Tongue (tissue), 1 donor: ENCODE measurements at regions not wholly inside any gene's neighbourhood (a gene's known extent, or its start where the extent isn't known, plus 50 kb on each side); places are given as distances from the start of the nearest gene placed in this dataset.
"Not testable (repeated sequence)": the region's sequence is repeated elsewhere in the genome, so short reads cannot be mapped to it uniquely, and the experiment has no call there.

Experiments
- DNase-seq: peaks from one replicate; pipeline ENCODE4 v3.0.0-alpha.2; 2015

- DNase-seq, result no peak
These were observed 1405.3 kb upstream of the NUDT12 start for GRCh38 chr5:104967806-104968410.

GRCh38 chr5:104965006-104965405 lies 1402.4 kb upstream of the NUDT12 start:
- peak; percentile 7 for DNase-seq

GRCh38 chr5:104955479-104955878 lies 1392.9 kb upstream of the NUDT12 start:
- no peak for DNase-seq

GRCh38 chr5:104952876-104953275 lies 1390.3 kb upstream of the NUDT12 start:
- no peak for DNase-seq

- DNase-seq, result peak; percentile 10
These were observed 1389.2 kb upstream of the NUDT12 start for GRCh38 chr5:104951829-104952228.

GRCh38 chr5:104947076-104947475 lies 1384.5 kb upstream of the NUDT12 start:
- DNase-seq, result no peak

- no peak for DNase-seq
These were observed 1380.1 kb upstream of the NUDT12 start for GRCh38 chr5:104942735-104943134.

GRCh38 chr5:104941030-104941645 lies 1378.5 kb upstream of the NUDT12 start:
- no peak for DNase-seq

GRCh38 chr5:104937598-104937997 lies 1375.0 kb upstream of the NUDT12 start:
- no peak for DNase-seq

- DNase-seq, result no peak
These were observed 1369.8 kb upstream of the NUDT12 start for GRCh38 chr5:104932431-104932830.

- DNase-seq, result no peak
These were observed 1366.4 kb upstream of the NUDT12 start for GRCh38 chr5:104928906-104929520.

- no peak for DNase-seq
These were observed 1352.6 kb upstream of the NUDT12 start for GRCh38 chr5:104915226-104915625.

- DNase-seq, result no peak
These were observed 1352.0 kb upstream of the NUDT12 start for GRCh38 chr5:104914536-104915070.

- no peak for DNase-seq
These were observed 1351.3 kb upstream of the NUDT12 start for GRCh38 chr5:104913841-104914281.

GRCh38 chr5:104909803-104910202 lies 1347.2 kb upstream of the NUDT12 start:
- DNase-seq, result no peak

- DNase-seq, result no peak
These were observed 1342.0 kb upstream of the NUDT12 start for GRCh38 chr5:104904561-104904960.

- DNase-seq, result no peak
These were observed 1341.4 kb upstream of the NUDT12 start for GRCh38 chr5:104903941-104904340.

- DNase-seq, result no peak
These were observed 1329.0 kb upstream of the NUDT12 start for GRCh38 chr5:104891596-104891995.

- no peak for DNase-seq
These were observed 1328.2 kb upstream of the NUDT12 start for GRCh38 chr5:104890767-104891166.

GRCh38 chr5:104859437-104859836 lies 1296.8 kb upstream of the NUDT12 start:
- no peak for DNase-seq

GRCh38 chr5:104852099-104852498 lies 1289.5 kb upstream of the NUDT12 start:
- not testable (repeated sequence) for DNase-seq

- no peak for DNase-seq
These were observed 1283.0 kb upstream of the NUDT12 start for GRCh38 chr5:104845541-104845940.

- no peak for DNase-seq
These were observed 1281.2 kb upstream of the NUDT12 start for GRCh38 chr5:104843822-104844221.

GRCh38 chr5:104840284-104840683 lies 1277.7 kb upstream of the NUDT12 start:
- DNase-seq, result no peak
